OCI-LY1 (cell line): ENCODE measurements at regions not wholly inside any gene's neighbourhood (a gene's known extent, or its start where the extent isn't known, plus 50 kb on each side); places are given as distances from the start of the nearest gene placed in this dataset.
"Not testable (repeated sequence)": the region's sequence is repeated elsewhere in the genome, so short reads cannot be mapped to it uniquely, and the experiment has no call there.

Experiments used
- H2AFZ ChIP-seq: fragments of 200-600 bp; sonication (generic), shearing (Covaris generic); 2 replicates; pipeline ENCODE4 v1.6.0; 2014; ENCODE audit warnings: antibody characterized with exemption, mild to moderate bottlenecking, low read length
- H3F3A ChIP-seq: fragments of 200-600 bp; sonication (generic), shearing (Covaris generic); 2 replicates; pipeline ENCODE4 v1.6.0; 2014; ENCODE audit warnings: mild to moderate bottlenecking, antibody characterized with exemption, low read length, moderate library complexity; ENCODE audit not compliant: insufficient read depth
- H3K27ac ChIP-seq: fragments of 200-600 bp; sonication (generic); 2 replicates; pipeline ENCODE4 v1.5.1; 2014; ENCODE audit warnings: low read length, mixed run types, mild to moderate bottlenecking, low read depth; ENCODE audit not compliant: poor library complexity, severe bottlenecking
- H3K27me3 ChIP-seq: fragments of 200-600 bp; sonication (generic); 2 replicates; pipeline ENCODE4 v1.6.0; 2014; ENCODE audit warnings: antibody characterized with exemption, mild to moderate bottlenecking, low read length, moderate library complexity; ENCODE audit not compliant: insufficient read depth
- H3K36me3 ChIP-seq: fragments of 200-600 bp; sonication (generic); 2 replicates; pipeline ENCODE4 v1.6.1; 2014; ENCODE audit warnings: mild to moderate bottlenecking, antibody characterized with exemption, low read length, moderate library complexity, mixed read lengths; ENCODE audit not compliant: insufficient read depth
- H3K4me1 ChIP-seq: fragments of 200-600 bp; sonication (generic); 2 replicates; pipeline ENCODE4 v1.5.1; 2014; ENCODE audit warnings: mild to moderate bottlenecking, low read length, moderate library complexity; ENCODE audit not compliant: insufficient read depth, severe bottlenecking
- H3K4me2 ChIP-seq: fragments of 200-600 bp; sonication (generic), shearing (Covaris generic); 2 replicates; pipeline ENCODE4 v1.6.1; 2014; ENCODE audit warnings: low read length
- H3K4me3 ChIP-seq: fragments of 200-600 bp; sonication (generic); 2 replicates; pipeline ENCODE4 v1.5.1; 2014; ENCODE audit warnings: low read length, low read depth, mild to moderate bottlenecking, mixed read lengths; ENCODE audit not compliant: poor library complexity, severe bottlenecking
- H3K79me2 ChIP-seq: fragments of 200-600 bp; shearing (Covaris generic); 2 replicates; pipeline ENCODE4 v1.6.1; 2016; ENCODE audit warnings: mixed run types, low read length, mixed read lengths; ENCODE audit not compliant: insufficient read depth
- H3K9ac ChIP-seq: fragments of 200-600 bp; sonication (generic), shearing (Covaris generic); 2 replicates; pipeline ENCODE4 v1.6.1; 2014; ENCODE audit warnings: mild to moderate bottlenecking, low read length, mixed read lengths
- H3K9me2 ChIP-seq: fragments of 200-600 bp; sonication (generic), shearing (Covaris generic); 2 replicates; pipeline ENCODE4 v1.6.1; 2014; ENCODE audit warnings: low read depth, mild to moderate bottlenecking, low read length, mixed read lengths
- H3K9me3 ChIP-seq: fragments of 200-600 bp; shearing (Covaris generic); 2 replicates; pipeline ENCODE4 v1.6.1; 2014; ENCODE audit warnings: low read length, mixed read lengths
- H4K20me1 ChIP-seq: fragments of 200-600 bp; sonication (generic), shearing (Covaris generic); 2 replicates; pipeline ENCODE4 v1.6.0; 2016; ENCODE audit warnings: mild to moderate bottlenecking, low read length; ENCODE audit not compliant: insufficient read depth
- CTCF ChIP-seq: fragments of 200-600 bp; sonication (generic), shearing (Covaris generic); IDR thresholded peaks from 2 replicates; pipeline ENCODE4 v1.5.1; 2017; ENCODE audit warnings: mild to moderate bottlenecking, antibody characterized with exemption, low read length, moderate library complexity, mixed read lengths
- EZH2 ChIP-seq: fragments of 200-600 bp; sonication (generic), shearing (Covaris generic); IDR thresholded peaks from 2 replicates; pipeline ENCODE4 v1.8.0; 2017; ENCODE audit warnings: borderline replicate concordance, mixed run types, mild to moderate bottlenecking, antibody characterized with exemption, low read length, moderate library complexity, mixed read lengths

GRCh38 chr14:37869633-37870032 lies 274.2 kb downstream of the TTC6 start:
- Histone ChIP-seq H3K27ac (no peak overlapping the region), H3K36me3 (no peaks in the 10 kb centered on the region), H3K9me3 (no peaks in the 10 kb centered on the region), H3K4me2 (no peak overlapping the region), H3F3A (no peaks in the 10 kb centered on the region), H3K79me2 (no peaks in the 10 kb centered on the region), H2AFZ (no peak overlapping the region), H3K4me1 (no peaks in the 10 kb centered on the region), H3K9me2 (no peaks in the 10 kb centered on the region), H3K9ac (no peak overlapping the region), H4K20me1 (no peaks in the 10 kb centered on the region), H3K4me3 (no peak overlapping the region), H3K27me3 (no peaks in the 10 kb centered on the region)
- no peak for TF ChIP-seq EZH2
- no peak for TF ChIP-seq CTCF

GRCh38 chr14:37870170-37870569 lies 274.7 kb downstream of the TTC6 start:
- H2AFZ ChIP-seq: no peak overlapping the region

GRCh38 chr14:37870632-37871346 lies 275.4 kb downstream of the TTC6 start:
- TF ChIP-seq CTCF (no peak), EZH2 (no peak)
- Histone ChIP-seq H3K9me3 (no peaks in the 10 kb centered on the region), H3K4me3 (no peak overlapping the region), H3K9ac (no peak overlapping the region), H3K27me3 (no peaks in the 10 kb centered on the region), H3K36me3 (no peaks in the 10 kb centered on the region), H3K9me2 (no peaks in the 10 kb centered on the region), H3K79me2 (no peaks in the 10 kb centered on the region), H3K27ac (no peak overlapping the region), H4K20me1 (no peaks in the 10 kb centered on the region), H3K4me1 (peaks cover 3% of the 10 kb centered on the region), H3K4me2 (no peak overlapping the region), H2AFZ (no peak overlapping the region), H3F3A (no peaks in the 10 kb centered on the region)

More at GRCh38 chr14:37870170-37870569, 274.7 kb downstream of the TTC6 start:
- Histone ChIP-seq H3F3A (no peaks in the 10 kb centered on the region), H3K9ac (no peak overlapping the region), H3K9me2 (no peaks in the 10 kb centered on the region), H3K4me1 (peaks cover 3% of the 10 kb centered on the region), H3K79me2 (no peaks in the 10 kb centered on the region), H3K36me3 (no peaks in the 10 kb centered on the region), H3K27me3 (no peaks in the 10 kb centered on the region), H3K27ac (no peak overlapping the region), H3K9me3 (no peaks in the 10 kb centered on the region), H3K4me2 (no peak overlapping the region), H3K4me3 (no peak overlapping the region), H4K20me1 (no peaks in the 10 kb centered on the region)
- TF ChIP-seq CTCF: no peak
- no peak for TF ChIP-seq EZH2

GRCh38 chr14:37874065-37874428 lies 278.6 kb downstream of the TTC6 start:
- H3K4me1 ChIP-seq, H3K4me3 ChIP-seq, H2AFZ ChIP-seq, H3K9me3 ChIP-seq, H3K9ac ChIP-seq, H3K9me2 ChIP-seq, H3K4me2 ChIP-seq, H3K79me2 ChIP-seq, H3K36me3 ChIP-seq, H3K27ac ChIP-seq, H4K20me1 ChIP-seq, H3F3A ChIP-seq, H3K27me3 ChIP-seq: not testable (repeated sequence)
